ENCODE measurements at regions not wholly inside any gene's neighbourhood (a gene's known extent, or its start where the extent isn't known, plus 50 kb on each side); places are given as distances from the start of the nearest gene placed in this dataset. TPM values are rescaled to one million over a fixed set of nuclear protein-coding genes. Genes with fewer than 3 reads are reported as not detected.

Small RNAs in the stretch of these regions (small RNA-seq; reads per million reads assigned to genes)
- gene AC233263.1 (not detected), gene AC233263.2 (not detected), gene IGKV1D-35 (not detected), gene IGKV2D-19 (not detected), gene IGKV2D-36 (not detected), gene IGKV2D-38 (not detected), gene IGKV3D-25 (not detected)
